C4-2B (cell line): ENCODE measurements at regions not wholly inside any gene's neighbourhood (a gene's known extent, or its start where the extent isn't known, plus 50 kb on each side); places are given as distances from the start of the nearest gene placed in this dataset.
"Not testable (repeated sequence)": the region's sequence is repeated elsewhere in the genome, so short reads cannot be mapped to it uniquely, and the experiment has no call there.

Experiments used
- H3K27ac ChIP-seq: fragments of 450-650 bp; 2 replicates; pipeline ENCODE4 v1.5.1; 2017
- CTCF ChIP-seq: fragments of 450-650 bp; conservative IDR thresholded peaks from 2 replicates; pipeline ENCODE4 v1.5.1; 2017; ENCODE audit warnings: mild to moderate bottlenecking
- ZFX ChIP-seq: fragments of 450-650 bp; IDR thresholded peaks from 2 replicates; pipeline ENCODE4 v1.6.1; 2017

- TF ChIP-seq CTCF (no peak), ZFX (no peak)
- no peak overlapping the region for H3K27ac ChIP-seq
Observed at GRCh38 chr13:111665691-111666095, 345.3 kb downstream of the TEX29 start.

- no peak for TF ChIP-seq CTCF
- TF ChIP-seq ZFX, result no peak
- H3K27ac ChIP-seq, result no peak overlapping the region
Observed at GRCh38 chr13:111666164-111666776, 345.8 kb downstream of the TEX29 start.

GRCh38 chr13:111667757-111668156 is 347.3 kb downstream of the TEX29 start:
- TF ChIP-seq CTCF, result no peak
- TF ChIP-seq ZFX, result no peak
- H3K27ac ChIP-seq, result no peak overlapping the region

- TF ChIP-seq CTCF (no peak), ZFX (no peak)
- no peak overlapping the region for H3K27ac ChIP-seq
Observed at GRCh38 chr13:111668451-111668850, 348.0 kb downstream of the TEX29 start.

- not testable (repeated sequence) for H3K27ac ChIP-seq
Observed at GRCh38 chr13:111672198-111672597, 351.8 kb downstream of the TEX29 start.

GRCh38 chr13:111678120-111678882 is 357.9 kb downstream of the TEX29 start:
- H3K27ac ChIP-seq, result not testable (repeated sequence)

GRCh38 chr13:111679645-111680044 is 359.2 kb downstream of the TEX29 start:
- not testable (repeated sequence) for H3K27ac ChIP-seq

GRCh38 chr13:111680100-111680499 is 359.7 kb downstream of the TEX29 start:
- not testable (repeated sequence) for H3K27ac ChIP-seq

GRCh38 chr13:111692028-111692427 is 371.6 kb downstream of the TEX29 start:
- H3K27ac ChIP-seq, result not testable (repeated sequence)

- not testable (repeated sequence) for H3K27ac ChIP-seq
Observed at GRCh38 chr13:111696121-111696520, 370.8 kb upstream of the SOX1 start.

- not testable (repeated sequence) for H3K27ac ChIP-seq
Observed at GRCh38 chr13:111702059-111702458, 364.9 kb upstream of the SOX1 start.
